CD4-positive, alpha-beta T cell treated with Interleukin-17A for 1 hour (primary cell): ENCODE measurements at regions not wholly inside any gene's neighbourhood (a gene's known extent, or its start where the extent isn't known, plus 50 kb on each side); places are given as distances from the start of the nearest gene placed in this dataset.

ENCODE experiments used
- DNase-seq: peaks from one replicate; pipeline ENCODE4 v3.0.0-alpha.2; 2020

- no peak for DNase-seq
Measured at GRCh38 chr3:137061186-137061585, 103.4 kb downstream of the IL20RB start.

- no peak for DNase-seq
Measured at GRCh38 chr3:137062250-137062649, 104.5 kb downstream of the IL20RB start.

GRCh38 chr3:137065381-137065780 is 107.6 kb downstream of the IL20RB start:
- DNase-seq, result no peak

GRCh38 chr3:137066092-137066491 is 108.3 kb downstream of the IL20RB start:
- DNase-seq, result no peak

GRCh38 chr3:137071104-137071503 is 113.3 kb downstream of the IL20RB start:
- DNase-seq, result no peak

- DNase-seq, result no peak
Measured at GRCh38 chr3:137075020-137075419, 117.2 kb downstream of the IL20RB start.

GRCh38 chr3:137078040-137078439 is 120.3 kb downstream of the IL20RB start:
- no peak for DNase-seq

GRCh38 chr3:137079571-137079970 is 121.8 kb downstream of the IL20RB start:
- no peak for DNase-seq

- no peak for DNase-seq
Measured at GRCh38 chr3:137081711-137082110, 123.9 kb downstream of the IL20RB start.

- no peak for DNase-seq
Measured at GRCh38 chr3:137082763-137083162, 125.0 kb downstream of the IL20RB start.

GRCh38 chr3:137083332-137083731 is 125.5 kb downstream of the IL20RB start:
- DNase-seq, result no peak

- no peak for DNase-seq
Measured at GRCh38 chr3:137084586-137084985, 126.8 kb downstream of the IL20RB start.

GRCh38 chr3:137097386-137097785 is 139.6 kb downstream of the IL20RB start:
- no peak for DNase-seq

- no peak for DNase-seq
Measured at GRCh38 chr3:137097852-137098251, 140.1 kb downstream of the IL20RB start.

GRCh38 chr3:137099364-137100219 is 141.8 kb downstream of the IL20RB start:
- DNase-seq, result no peak

- DNase-seq, result no peak
Measured at GRCh38 chr3:137100326-137100725, 142.5 kb downstream of the IL20RB start.

GRCh38 chr3:137103739-137104138 is 146.0 kb downstream of the IL20RB start:
- no peak for DNase-seq

GRCh38 chr3:137105277-137105977 is 147.6 kb downstream of the IL20RB start:
- peak; percentile 49 for DNase-seq

- no peak for DNase-seq
Measured at GRCh38 chr3:137106612-137107240, 148.9 kb downstream of the IL20RB start.

GRCh38 chr3:137108699-137109440 is 151.1 kb downstream of the IL20RB start:
- no peak for DNase-seq

GRCh38 chr3:137110392-137110996 is 152.7 kb downstream of the IL20RB start:
- peak; percentile 9 for DNase-seq

GRCh38 chr3:137111497-137111896 is 153.7 kb downstream of the IL20RB start:
- DNase-seq, result no peak

- DNase-seq, result no peak
Measured at GRCh38 chr3:137116619-137117018, 158.8 kb downstream of the IL20RB start.
